T-helper 17 cell (primary cell): ENCODE measurements at regions not wholly inside any gene's neighbourhood (a gene's known extent, or its start where the extent isn't known, plus 50 kb on each side); places are given as distances from the start of the nearest gene placed in this dataset.

Experiments used
- ATAC-seq: fragments of 150-1000 bp; cut with Tn5 transposase; 2 replicates; pipeline ENCODE4 v1.10.0; 2021; ENCODE audit warnings: mild to moderate bottlenecking, moderate library complexity
- DNase-seq, 3 donors: peaks; one replicate each; pipeline versions ENCODE4 v3.0.0 to v3.0.0-alpha.2; 2020 to 2021
- H3K9me3 ChIP-seq: one replicate; pipeline ENCODE4 v1.7.0; 2013; ENCODE audit warnings: low read length, mild to moderate bottlenecking; ENCODE audit not compliant: control insufficient read depth, poor library complexity, severe bottlenecking
- H3K27ac Mint-ChIP-seq: one replicate; pipeline ENCODE4 v1.8.0; 2022; ENCODE audit warnings: mild to moderate bottlenecking, moderate library complexity, mixed read lengths
- H3K27me3 Mint-ChIP-seq: one replicate; pipeline ENCODE4 v1.8.0; 2022; ENCODE audit warnings: mixed read lengths
- H3K36me3 Mint-ChIP-seq: one replicate; pipeline ENCODE4 v1.8.0; 2022; ENCODE audit warnings: low read depth, mixed read lengths
- H3K4me1 Mint-ChIP-seq: one replicate; pipeline ENCODE4 v1.8.0; 2022; ENCODE audit warnings: mild to moderate bottlenecking, mixed read lengths
- H3K4me3 Mint-ChIP-seq: one replicate; pipeline ENCODE4 v1.8.0; 2022; ENCODE audit warnings: mild to moderate bottlenecking, moderate library complexity, mixed read lengths

GRCh38 chr19:30087381-30088138 is 145.5 kb downstream of the URI1 start:
- Mint-ChIP-seq H3K27ac (no peak overlapping the region), H3K4me1 (peaks cover 2% of the 10 kb centered on the region), H3K27me3 (peaks cover 35% of the 10 kb centered on the region), H3K36me3 (no peaks in the 10 kb centered on the region), H3K4me3 (no peak overlapping the region)
- H3K9me3 ChIP-seq, result no peaks in the 10 kb centered on the region
- no peak for ATAC-seq
- DNase-seq, result no peak

DNA sequence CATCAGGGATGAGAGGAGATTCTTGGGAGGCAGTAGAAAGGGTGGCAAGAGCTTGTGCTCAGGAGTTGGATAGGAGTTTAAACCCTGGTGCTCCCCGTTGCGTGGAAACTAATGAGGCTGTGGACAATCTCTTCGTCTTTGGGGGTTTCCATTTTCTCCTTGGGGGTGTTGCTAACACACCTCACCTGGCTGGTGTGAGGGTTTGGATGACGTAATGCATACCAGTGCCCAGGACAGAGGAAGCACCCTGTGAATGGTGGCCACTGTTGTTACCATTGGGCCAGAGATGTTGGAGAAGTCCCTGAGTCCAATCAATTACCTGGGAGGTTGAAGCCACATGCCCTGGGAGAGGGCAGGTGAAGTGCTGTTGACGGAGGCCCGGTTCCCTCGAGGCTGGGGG is 146.5 kb downstream of the URI1 start:
- DNase-seq (no peak), ATAC-seq (no peak)
- no peaks in the 10 kb centered on the region for H3K9me3 ChIP-seq
- Mint-ChIP-seq H3K27me3 (peaks cover 27% of the 10 kb centered on the region), H3K36me3 (no peaks in the 10 kb centered on the region), H3K27ac (no peak overlapping the region), H3K4me3 (no peak overlapping the region), H3K4me1 (peaks cover 2% of the 10 kb centered on the region)

- no peak overlapping the region for H3K4me3 Mint-ChIP-seq
- H3K36me3 Mint-ChIP-seq, result no peaks in the 10 kb centered on the region
- H3K9me3 ChIP-seq, result no peaks in the 10 kb centered on the region
- DNase-seq, result no peak
- no peak for ATAC-seq
- no peak overlapping the region for H3K27ac Mint-ChIP-seq
- H3K4me1 Mint-ChIP-seq, result peaks cover 2% of the 10 kb centered on the region
- H3K27me3 Mint-ChIP-seq, result peaks cover 25% of the 10 kb centered on the region
Observed at GRCh38 chr19:30089086-30089665, 147.1 kb downstream of the URI1 start.

GRCh38 chr19:30090476-30090875 is 148.4 kb downstream of the URI1 start:
- H3K9me3 ChIP-seq, result no peaks in the 10 kb centered on the region
- no peak for ATAC-seq
- Mint-ChIP-seq H3K36me3 (no peaks in the 10 kb centered on the region), H3K4me3 (no peak overlapping the region), H3K27ac (no peak overlapping the region), H3K4me1 (peaks cover 2% of the 10 kb centered on the region), H3K27me3 (peaks cover 26% of the 10 kb centered on the region)
- no peak for DNase-seq

GRCh38 chr19:30090963-30091362 is 148.9 kb downstream of the URI1 start:
- Mint-ChIP-seq H3K27me3 (peaks cover 24% of the 10 kb centered on the region), H3K36me3 (no peaks in the 10 kb centered on the region), H3K4me1 (peaks cover under 1% of the 10 kb centered on the region), H3K4me3 (no peak overlapping the region), H3K27ac (no peak overlapping the region)
- no peaks in the 10 kb centered on the region for H3K9me3 ChIP-seq
- ATAC-seq (no peak), DNase-seq (no peak)

GRCh38 chr19:30091456-30091855 is 149.4 kb downstream of the URI1 start:
- no peaks in the 10 kb centered on the region for H3K4me1 Mint-ChIP-seq
- no peaks in the 10 kb centered on the region for H3K36me3 Mint-ChIP-seq
- H3K9me3 ChIP-seq, result no peaks in the 10 kb centered on the region
- DNase-seq (no peak), ATAC-seq (no peak)
- H3K27me3 Mint-ChIP-seq, result peaks cover 24% of the 10 kb centered on the region
- no peak overlapping the region for H3K27ac Mint-ChIP-seq
- no peak overlapping the region for H3K4me3 Mint-ChIP-seq

DNA sequence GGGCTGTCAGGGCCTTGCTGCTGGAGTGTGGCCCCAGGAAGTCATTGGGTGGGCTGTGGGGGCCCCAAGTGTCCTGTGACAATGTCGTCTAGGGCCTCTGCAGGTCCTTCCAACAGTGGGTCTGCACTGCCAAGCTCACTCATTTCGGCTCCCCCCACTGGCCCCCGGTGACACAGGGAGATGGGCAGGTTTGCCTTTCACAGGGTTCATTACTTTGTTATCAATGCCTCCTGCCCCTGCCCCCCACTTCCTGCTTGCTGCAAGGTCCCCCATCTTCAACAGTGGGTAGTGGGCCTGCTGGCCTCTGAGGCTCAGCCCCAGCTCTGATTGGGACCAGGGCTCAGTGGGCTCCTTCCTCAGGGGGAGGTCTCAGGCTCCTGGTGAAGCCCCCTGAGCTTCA is 149.8 kb downstream of the URI1 start:
- DNase-seq (no peak), ATAC-seq (no peak)
- H3K4me3 Mint-ChIP-seq, result no peak overlapping the region
- no peak overlapping the region for H3K27ac Mint-ChIP-seq
- no peaks in the 10 kb centered on the region for H3K4me1 Mint-ChIP-seq
- H3K9me3 ChIP-seq, result no peaks in the 10 kb centered on the region
- H3K36me3 Mint-ChIP-seq, result no peaks in the 10 kb centered on the region
- H3K27me3 Mint-ChIP-seq, result peaks cover 28% of the 10 kb centered on the region

DNA sequence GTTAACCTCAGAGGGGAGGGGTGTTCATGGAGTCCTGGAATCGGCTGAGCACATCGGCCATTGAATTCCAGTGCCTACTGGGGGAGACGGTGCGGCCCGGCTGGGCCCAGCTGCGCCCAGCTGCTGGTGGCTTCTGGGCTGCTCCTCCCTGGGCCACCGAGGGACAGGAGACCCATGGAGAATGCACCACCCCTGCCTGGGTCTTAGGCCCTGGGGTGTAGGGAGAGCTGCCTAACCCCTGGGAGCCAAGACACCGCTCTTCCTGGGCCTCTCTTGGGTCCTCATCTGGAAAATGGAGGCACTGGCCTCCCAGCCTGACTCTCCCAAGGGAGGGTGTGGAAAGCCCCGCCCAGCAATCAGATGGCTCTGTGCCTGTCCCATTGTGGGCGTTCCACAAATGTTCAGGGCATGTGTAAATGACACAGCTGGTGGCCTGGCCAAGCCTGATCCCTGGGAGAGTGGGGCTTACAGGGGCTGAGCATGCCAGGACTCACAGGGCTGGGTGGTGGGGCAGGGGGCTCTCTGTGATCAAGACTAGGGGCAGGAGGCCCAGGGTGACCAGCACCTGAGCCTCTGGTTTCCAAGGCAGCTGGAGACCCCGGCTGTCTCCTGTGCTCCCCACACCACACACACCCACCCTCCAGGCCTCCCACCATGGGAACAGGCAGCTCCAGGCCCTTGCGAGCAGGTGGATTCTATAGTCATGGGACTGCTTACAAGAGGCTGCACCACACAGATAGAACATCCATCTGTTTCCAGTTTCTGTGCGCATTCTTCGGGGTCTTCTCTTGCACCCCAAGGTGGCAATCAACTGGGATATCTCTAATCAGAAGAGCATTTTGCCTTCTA is 150.9 kb downstream of the URI1 start:
- DNase-seq (no peak), ATAC-seq (no peak)
- Mint-ChIP-seq H3K27me3 (peaks cover 24% of the 10 kb centered on the region), H3K36me3 (no peaks in the 10 kb centered on the region), H3K4me1 (no peaks in the 10 kb centered on the region), H3K27ac (no peak overlapping the region), H3K4me3 (no peak overlapping the region)
- H3K9me3 ChIP-seq, result no peaks in the 10 kb centered on the region

DNA sequence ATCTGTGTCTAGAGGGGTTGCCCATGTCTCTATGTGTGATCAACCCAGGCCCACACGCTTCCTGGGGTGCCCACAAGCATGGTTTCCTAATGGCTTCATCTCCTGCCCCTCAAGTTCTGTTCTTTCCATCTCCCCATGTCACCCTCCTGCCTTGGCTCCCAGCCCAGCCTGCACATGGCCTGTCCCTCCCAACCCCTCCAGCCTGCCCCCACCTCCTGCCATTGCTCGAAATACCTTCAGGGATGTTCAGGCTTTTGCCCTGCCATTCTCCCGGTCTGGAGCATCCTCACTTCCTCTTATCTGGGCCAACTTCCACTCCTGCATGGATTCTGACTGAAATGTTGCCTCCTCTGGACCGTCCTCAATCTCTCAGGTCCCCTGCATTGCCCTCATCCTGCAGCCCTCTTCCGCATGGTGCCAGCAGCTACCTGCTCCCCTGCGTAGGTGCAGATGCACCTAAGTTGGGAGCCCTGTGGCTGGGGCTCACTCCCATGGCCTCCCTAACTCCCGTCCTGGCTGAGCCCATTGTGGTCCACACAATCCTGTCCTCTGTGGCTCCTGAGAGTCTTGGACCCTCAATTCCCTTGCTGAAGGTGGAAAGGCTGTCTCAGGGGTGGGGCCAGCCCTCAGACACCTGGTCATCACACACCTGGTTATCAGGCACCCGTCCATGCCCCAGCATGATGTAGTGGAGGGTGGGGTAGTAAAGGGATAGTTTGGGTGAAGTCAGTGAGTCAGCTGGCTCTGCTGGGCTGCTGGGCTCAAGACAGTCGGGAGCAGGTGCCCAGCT is 152.1 kb downstream of the URI1 start:
- Mint-ChIP-seq H3K4me1 (no peaks in the 10 kb centered on the region), H3K4me3 (no peak overlapping the region), H3K36me3 (no peaks in the 10 kb centered on the region), H3K27ac (no peak overlapping the region), H3K27me3 (peaks cover 18% of the 10 kb centered on the region)
- DNase-seq (no peak), ATAC-seq (no peak)
- H3K9me3 ChIP-seq, result no peaks in the 10 kb centered on the region

DNA sequence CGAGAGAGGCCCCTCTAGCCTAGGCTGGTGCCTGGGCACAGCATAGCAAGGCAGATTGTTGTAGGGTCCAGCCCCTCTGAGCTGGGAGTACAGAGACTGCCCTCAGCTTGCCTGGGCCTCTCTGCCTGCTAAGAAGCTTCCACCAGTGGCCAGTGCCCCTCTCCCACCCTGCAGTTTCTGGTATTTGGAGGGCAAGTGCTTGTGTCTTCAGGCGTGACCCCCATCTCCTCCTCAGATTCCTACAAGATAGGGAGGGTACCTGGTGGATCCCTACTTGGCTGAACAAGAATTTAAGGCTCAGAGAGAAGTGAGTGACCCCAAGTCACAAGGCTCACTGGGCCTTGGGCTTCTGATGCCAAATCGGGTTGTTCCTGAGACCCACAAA is 152.7 kb downstream of the URI1 start:
- no peaks in the 10 kb centered on the region for H3K9me3 ChIP-seq
- H3K27ac Mint-ChIP-seq, result no peak overlapping the region
- ATAC-seq (no peak), DNase-seq (no peak)
- H3K4me1 Mint-ChIP-seq, result no peaks in the 10 kb centered on the region
- H3K4me3 Mint-ChIP-seq, result no peak overlapping the region
- peaks cover 18% of the 10 kb centered on the region for H3K27me3 Mint-ChIP-seq
- no peaks in the 10 kb centered on the region for H3K36me3 Mint-ChIP-seq

DNA sequence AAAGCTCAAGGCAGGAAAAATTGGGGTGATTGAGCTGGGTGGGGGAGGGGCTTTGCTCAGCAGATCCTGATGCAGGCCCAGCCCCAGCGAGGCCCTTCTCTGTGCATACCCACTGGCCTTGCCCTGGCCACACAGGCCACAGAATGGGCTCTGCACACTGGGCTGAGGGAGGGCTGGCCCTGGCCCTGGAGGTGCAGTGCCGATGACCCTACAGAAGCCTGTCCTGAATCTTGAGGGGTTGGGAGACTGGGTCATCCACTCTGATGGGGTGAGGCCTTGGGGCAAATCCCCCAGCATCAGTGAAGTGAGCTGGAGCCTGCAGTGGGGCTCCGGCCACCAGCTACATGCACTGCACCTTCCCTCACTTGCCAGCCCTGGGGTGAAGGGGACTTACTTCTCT is 153.1 kb downstream of the URI1 start:
- DNase-seq (no peak), ATAC-seq (no peak)
- H3K27me3 Mint-ChIP-seq, result peaks cover 18% of the 10 kb centered on the region
- no peak overlapping the region for H3K27ac Mint-ChIP-seq
- no peaks in the 10 kb centered on the region for H3K36me3 Mint-ChIP-seq
- no peaks in the 10 kb centered on the region for H3K4me1 Mint-ChIP-seq
- H3K4me3 Mint-ChIP-seq, result no peak overlapping the region
- no peaks in the 10 kb centered on the region for H3K9me3 ChIP-seq

- no peaks in the 10 kb centered on the region for H3K9me3 ChIP-seq
- no peaks in the 10 kb centered on the region for H3K4me1 Mint-ChIP-seq
- no peak overlapping the region for H3K27ac Mint-ChIP-seq
- DNase-seq, result no peak
- no peaks in the 10 kb centered on the region for H3K36me3 Mint-ChIP-seq
- peaks cover 10% of the 10 kb centered on the region for H3K27me3 Mint-ChIP-seq
- no peak overlapping the region for H3K4me3 Mint-ChIP-seq
- no peak for ATAC-seq
Observed at GRCh38 chr19:30096596-30097370, 154.7 kb downstream of the URI1 start.
